Occipital lobe (tissue), 1 donor: ENCODE measurements at regions not wholly inside any gene's neighbourhood (a gene's known extent, or its start where the extent isn't known, plus 50 kb on each side); places are given as distances from the start of the nearest gene placed in this dataset.
"Not testable (repeated sequence)": the region's sequence is repeated elsewhere in the genome, so short reads cannot be mapped to it uniquely, and the experiment has no call there.

Source experiments
- DNase-seq: peaks from one replicate; lab custom pipeline; 2025; lab: John Stamatoyannopoulos, UW

DNA sequence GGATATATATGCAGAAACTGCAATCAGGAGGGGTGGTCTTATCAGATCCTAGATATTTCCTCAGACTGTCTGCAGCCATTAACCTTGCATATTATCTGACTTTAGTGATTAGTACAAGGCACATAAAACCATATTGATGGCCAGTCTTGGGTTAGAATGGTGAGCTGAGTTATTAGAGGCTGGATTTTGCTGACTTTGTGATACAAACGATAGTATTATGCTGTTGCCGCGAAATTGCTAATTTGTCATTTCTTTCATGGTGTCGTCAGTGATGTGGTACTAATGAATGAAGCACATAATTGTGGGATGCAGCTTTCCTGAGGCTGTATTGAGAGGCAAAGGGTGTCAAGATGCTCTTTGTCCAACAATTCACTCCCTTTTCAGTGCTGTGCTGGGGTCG is 172.5 kb downstream of the TEX29 start:
- DNase-seq: no peak

DNA sequence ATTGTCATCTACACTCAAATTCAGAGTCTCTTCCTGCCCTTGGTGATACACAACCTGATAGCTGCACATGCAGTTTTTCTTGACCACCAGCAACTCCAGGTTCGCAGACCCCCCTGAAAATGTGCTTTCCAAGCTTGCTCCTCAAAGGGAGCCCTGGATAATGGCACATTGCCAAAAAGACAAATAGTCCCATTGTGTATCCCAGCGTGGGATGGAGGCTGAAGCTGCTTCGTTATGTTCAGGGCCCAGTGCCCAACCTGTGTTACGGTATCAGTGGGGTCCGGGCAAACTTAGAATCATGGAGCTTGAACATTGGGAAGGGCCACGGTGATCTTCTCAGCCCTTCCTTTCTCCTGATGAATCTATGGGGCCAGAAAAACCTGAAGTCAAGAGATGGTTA is 173.0 kb downstream of the TEX29 start:
- no peak for DNase-seq

DNA sequence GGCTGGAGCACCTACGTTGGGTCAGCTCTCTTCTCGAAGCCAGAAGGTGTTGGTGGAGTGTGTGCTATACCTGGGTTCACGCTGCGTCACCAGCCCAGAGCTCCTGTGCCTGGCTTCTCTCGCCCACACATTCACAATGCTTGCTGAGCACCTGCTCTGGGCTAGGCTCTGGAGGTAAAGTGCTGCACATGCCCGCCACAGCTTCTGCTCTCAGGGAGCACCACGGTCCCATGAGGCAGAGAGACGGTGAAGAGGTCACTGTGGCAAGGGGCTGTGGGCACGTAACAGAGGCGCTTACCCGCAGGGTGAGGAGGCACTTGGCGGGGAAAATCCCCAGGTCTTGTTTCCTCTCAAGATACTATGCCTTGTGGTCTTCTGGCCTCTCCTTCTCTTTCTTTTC is 174.2 kb downstream of the TEX29 start:
- no peak for DNase-seq

DNA sequence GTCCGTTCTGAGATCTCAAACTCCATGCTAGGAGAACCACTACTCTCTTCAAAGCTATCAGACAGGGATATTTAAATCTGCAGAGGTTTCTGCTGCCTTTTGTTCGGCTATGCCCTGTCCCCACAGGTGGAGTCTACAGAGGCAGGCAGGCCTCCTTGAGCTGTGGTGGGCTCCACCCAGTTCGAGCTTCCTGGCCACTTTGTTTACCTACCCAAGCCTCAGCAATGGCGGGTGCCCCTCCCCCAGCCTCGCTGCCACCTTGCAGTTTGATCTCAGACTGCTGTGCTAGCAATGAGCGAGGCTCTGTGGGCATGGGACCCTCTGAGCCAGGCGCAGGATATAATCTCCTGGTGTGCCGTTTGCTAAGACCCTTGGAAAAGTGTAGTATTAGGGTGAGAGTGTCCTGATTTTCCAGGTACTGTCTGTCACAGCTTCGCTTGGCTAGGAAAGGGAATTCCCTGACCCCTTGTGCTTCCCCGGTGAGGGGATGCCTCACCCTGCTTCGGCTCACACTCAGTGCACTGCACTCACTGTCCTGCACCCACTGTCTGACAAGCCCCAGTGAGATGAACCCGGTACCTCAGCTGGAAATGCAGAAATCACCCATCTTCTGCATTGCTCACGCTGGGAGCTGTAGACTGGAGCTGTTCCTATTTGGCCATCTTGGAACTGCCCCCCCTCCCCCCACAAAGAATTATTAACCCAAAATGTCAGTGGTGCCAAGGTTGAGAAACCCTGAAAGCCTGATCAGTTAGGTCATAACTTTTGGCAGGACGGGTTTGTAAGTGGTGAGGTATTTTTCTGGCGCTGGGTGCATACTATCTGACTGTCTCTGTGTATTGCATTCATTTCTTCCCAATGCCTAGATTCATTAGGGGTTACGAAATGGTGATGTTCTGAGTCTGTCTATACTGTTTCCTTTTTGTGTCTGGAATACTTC is 181.4 kb downstream of the TEX29 start:
- not testable (repeated sequence) for DNase-seq

DNA sequence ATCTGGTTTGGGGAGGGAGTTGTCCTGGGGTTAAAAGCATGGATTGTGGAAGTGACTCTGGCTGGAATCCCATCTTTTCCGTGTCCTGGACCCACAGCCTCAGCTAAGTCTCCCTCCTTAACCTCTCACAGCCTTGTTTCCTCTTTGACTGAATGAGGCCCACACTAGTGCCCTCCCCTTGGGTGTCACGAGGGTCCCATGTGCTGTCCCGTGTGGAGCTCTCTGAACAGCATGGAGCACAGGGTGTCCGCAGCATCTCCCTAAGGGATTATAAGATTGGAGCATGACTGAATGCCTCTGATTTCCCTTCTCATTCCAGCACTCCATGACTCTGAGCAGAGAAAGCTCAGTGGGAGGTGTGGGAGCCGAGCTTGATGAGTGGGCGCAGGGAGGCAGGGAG is 182.5 kb downstream of the TEX29 start:
- DNase-seq: no peak

DNA sequence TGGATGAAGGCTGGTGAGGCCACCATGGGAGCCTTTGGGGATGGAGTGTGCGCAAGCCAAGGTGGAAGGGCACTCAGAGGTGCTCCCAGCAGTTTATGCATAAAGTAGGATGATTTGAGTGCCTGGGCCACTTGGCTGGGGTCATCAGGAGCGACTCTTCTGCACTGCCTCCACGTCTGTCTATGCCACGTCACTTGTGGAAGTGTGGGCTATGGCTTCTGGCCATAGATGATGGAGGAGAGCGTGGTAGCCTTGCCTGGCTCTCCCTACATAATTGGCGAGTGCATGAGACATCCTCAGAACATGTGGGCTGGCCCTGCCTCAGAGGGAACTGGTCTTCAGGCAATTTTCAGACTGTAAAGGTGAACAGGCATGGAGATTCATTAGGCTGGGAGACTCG is 182.9 kb downstream of the TEX29 start:
- no peak for DNase-seq

DNA sequence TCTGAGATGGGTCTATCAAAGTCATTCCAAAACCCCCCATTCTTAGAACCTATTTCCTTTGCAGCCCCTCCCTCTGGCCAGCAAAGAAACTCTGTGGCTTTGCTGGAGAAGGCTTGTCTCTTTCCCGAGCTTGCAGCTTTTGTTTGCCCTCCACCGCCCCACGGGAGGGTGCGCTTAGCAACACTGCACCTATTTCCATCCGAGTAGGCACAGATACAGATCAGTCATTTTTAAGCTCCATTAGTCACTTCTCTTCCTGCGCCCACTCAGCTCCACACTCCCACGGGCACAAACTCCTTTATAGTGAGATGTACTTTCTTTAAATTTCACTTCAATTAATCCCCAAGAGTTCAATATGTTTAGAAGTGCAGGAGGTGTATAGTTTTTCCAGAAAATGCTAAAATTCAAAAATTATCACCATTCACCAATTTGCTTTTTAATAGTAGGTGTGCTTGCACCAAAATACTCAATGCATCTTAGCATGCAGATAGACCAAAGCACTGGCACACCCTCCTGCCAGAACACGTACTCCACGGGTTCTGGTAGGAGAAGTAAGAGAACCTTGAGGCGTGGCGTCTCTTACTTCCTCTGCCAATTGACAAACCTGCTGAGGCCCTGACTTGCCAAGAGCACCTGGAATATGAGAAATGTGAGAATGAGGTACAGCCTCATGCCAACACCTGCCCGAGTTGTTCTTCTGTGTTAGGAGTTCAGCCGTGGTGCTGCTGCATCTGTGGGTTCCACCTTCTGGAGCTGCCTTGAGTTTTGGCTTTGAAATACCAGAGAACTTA is 183.7 kb downstream of the TEX29 start:
- DNase-seq: peak; percentile 8

DNA sequence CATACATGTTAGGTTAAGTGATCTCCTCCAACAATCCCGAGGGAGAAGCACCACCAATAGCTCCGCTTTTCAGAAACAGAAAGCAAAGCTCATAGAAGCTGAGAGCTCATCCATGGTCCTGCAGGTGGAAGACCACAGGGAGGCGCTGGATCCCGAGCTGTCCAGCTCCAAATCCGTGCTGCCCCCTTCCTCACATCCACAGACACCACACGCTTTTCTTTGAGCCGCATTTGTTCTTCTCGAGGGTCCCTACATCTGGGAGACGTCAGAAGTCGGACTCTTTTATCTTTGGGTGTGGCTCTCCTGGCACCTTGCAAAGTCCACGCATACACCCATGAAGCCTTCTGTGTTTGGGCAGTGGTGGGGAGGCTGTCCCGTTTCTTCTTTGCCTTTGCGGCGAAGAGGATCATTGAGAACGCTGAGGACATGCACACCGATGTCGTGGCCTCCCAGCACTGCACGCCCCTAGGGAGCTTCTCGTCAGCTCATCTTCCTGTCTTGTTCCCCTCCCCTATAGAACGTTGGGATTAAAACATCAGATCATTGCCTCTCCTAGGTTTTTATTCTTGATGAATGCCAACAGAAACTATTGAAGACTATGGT is 184.8 kb downstream of the TEX29 start:
- DNase-seq: no peak

DNA sequence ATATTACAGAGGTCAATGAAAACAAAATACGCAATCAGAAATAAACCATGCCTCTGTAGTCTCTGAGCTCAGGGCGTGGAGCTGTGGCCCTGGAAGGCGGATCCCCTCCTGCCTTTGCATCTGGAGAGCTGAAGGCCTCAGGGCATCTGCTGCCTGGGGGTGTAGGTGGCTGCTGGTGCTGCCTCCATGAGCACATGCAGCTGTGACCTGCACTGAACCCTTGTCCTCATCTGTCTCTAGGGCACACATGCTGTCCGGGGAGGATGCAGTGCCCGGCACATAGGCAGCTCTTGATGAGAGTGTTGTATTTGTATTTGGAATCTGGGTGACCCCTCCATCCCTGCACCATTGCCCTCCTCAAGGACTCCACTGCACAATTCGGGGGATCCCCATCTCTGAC is 185.7 kb downstream of the TEX29 start:
- no peak for DNase-seq

DNA sequence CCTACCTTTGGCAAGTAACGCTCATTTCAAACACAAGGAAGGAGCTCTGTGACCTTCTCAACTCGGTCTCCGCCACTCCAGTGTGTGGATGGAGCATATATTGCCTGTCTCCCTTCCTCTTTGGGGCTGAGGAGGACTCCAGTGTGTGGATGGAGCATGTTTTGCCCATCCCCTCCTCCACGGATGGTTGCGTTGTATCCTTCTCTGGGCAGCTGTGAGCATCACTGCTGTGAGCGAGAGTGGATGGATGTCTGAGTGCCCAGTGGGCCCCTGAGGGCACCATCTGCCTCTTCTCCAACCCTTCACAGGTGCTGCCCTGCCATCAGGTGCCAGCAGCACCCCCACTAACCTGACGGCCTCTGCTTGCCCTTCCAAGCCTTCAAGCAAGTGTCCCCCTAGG is 186.2 kb downstream of the TEX29 start:
- no peak for DNase-seq

DNA sequence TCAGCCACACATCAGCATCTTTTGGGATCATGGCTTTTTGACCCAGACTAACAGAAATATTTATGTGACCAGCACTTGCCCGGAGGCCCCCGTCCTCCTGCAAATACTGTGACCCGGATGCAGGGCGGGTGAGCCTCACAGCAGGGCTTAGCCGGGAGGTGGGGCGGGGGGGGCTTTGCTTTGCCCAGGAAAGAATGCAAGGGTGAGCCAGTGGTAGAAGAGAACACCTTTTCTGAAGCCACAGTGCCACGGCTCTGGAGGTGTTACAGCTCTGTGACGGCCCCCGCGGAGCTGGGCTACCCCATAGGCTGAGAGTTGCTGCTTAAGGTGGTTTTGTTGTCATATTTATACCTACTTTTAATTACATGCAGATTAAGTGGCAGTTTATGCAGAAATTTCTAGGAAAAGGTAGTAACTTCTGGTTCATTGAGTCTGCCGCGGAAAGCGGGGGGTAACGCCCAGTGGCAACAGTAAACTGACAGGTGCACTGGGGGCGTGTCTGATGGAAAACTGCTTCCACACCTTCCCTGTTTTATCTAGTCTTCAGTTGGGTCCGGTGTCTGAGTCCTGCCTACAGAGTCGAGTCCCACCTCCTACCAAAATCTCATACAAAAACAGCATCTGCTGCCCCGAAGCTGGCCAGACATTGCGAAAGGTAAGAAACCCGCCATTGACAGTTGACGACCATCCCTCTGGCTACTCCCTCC is 187.9 kb downstream of the TEX29 start:
- DNase-seq: no peak

DNA sequence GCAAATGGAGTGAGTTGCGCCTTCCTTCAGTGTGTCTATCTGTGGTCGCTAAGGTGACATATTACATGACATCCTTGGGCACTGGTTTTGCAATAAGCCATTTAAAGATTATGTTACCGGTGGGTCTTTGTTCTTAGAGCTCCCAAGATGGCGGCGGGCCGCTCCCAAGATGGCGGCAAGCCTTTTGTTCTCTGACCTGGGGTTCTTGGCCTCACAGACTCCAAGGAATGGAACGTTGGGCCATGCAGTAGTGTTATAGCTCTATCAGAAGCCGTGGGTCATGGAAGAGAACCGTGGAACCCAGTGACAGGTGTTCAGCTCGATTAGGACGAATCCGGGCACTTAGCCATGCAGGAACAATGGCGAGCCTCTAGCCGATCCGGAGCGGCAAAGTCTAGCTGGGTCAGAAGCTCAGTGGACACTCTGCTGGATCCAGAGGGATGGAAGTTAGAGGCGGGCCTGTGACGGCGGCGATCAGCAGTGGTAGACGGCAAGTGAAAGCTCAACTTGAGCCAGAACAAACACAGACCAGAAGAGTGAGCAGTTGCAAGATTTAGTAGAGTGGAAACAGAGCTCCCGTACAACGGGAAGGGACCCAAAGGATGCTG is 188.6 kb downstream of the TEX29 start:
- DNase-seq: no peak

DNA sequence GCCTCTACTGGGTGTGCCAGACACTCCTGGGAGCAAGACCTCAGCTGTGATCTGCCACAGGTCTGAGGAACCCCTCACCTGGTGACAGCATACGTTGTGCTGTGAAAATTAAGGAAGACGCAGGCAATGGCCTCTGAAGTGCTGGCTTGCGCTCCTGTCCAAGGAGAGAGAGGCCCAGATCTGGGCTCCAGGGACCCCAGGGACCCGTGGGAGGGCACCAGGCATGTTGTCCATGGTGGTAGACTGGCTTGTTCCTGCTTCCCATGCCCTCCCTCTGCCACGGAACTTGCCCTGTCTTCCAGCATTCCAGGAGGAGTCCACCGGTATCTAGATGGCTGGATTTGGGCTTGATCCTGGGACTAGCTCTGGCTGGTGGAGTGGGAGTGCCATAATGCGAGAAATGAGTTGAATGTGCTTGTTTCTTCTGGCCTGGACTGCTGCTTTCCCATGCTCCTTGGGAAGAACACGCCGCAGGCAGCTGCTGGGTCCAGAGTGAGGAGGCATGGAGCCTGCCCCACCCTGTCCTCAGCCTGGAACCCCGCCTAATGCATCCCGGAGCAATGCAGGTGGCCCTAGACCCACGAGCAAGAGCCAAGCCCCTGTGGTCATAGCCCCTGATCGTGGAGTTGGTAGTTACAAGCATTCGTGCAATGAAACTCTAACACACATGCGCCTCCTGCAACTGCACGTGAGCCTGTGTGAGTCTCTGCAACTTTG is 190.2 kb downstream of the TEX29 start:
- DNase-seq: no peak

DNA sequence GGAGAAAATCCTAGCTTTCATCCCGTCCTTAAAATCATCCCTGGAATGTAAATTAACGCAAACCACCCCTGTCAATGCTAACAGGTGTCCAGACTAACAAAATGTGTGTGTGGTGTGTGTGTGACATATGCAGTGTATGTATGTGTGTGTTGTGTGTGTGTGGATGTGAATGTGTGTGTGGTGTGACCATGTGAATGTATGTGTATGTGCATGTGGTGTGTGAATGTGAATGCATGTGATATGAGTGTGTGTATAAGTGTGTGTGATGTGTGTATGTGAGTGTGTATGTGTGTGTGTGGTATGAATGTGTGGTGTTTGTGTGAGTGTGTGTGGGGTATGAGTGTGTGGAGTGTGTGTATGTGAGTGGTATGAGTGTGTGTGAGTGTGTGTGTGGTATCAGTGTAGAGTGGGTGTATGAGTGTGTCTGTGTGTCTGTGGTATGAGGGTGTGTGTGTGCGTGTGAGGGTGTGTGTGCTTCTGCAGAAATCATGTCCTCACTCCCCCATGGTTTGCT is 190.8 kb downstream of the TEX29 start:
- no peak for DNase-seq

DNA sequence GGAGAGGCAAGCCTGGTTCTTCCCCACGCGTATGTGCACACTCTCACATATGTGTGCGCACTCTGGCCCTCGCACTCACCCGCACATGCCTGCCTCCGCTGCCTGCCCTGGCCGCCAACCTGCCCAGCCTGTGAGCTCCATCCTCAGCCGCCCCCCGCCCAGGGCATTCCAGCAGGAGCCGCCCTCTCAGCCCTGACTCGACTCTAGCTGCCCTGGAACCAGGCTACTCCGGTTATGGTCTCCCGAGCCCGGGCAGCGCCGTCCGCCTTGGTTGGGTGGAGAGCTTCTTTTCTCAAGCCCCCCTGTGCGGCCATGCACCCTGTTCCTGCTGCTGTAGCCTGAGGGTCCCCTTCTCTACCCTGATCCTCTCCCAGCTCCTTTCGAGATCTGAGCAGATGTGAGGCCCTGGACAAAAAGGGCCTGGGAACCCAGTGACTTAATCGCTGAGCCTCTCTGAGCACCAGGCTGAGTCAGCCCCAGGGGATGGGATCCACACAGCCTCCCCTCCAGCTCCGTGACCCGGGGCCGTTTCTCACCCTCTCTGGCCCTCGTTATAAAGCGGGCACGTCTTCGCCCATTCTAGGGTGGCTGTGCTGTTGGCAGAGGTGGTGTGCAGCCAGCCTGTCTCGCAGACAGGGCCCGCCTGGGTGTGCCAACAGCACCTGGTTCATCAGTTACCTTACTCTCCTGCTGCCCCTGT is 191.5 kb downstream of the TEX29 start:
- no peak for DNase-seq

DNA sequence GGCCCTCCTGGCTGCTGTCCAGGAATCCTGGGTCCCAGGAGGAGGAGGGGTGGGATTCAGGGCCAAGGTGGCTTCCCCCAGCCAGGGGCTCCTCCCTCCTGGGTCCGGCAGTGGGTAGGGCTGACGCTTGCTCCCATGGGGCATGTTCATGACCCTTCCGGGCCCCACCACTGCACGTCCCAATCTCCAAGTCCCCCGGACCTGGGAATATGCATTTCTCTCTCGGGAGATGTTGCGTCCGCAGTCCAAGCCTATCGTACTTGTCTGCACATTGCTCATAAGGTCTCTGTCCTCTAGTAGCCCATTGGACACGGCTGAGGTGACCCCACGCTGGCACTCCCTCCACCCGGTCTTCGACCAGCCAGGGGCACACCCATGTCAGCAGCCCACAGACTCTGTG is 192.3 kb downstream of the TEX29 start:
- DNase-seq: no peak

DNA sequence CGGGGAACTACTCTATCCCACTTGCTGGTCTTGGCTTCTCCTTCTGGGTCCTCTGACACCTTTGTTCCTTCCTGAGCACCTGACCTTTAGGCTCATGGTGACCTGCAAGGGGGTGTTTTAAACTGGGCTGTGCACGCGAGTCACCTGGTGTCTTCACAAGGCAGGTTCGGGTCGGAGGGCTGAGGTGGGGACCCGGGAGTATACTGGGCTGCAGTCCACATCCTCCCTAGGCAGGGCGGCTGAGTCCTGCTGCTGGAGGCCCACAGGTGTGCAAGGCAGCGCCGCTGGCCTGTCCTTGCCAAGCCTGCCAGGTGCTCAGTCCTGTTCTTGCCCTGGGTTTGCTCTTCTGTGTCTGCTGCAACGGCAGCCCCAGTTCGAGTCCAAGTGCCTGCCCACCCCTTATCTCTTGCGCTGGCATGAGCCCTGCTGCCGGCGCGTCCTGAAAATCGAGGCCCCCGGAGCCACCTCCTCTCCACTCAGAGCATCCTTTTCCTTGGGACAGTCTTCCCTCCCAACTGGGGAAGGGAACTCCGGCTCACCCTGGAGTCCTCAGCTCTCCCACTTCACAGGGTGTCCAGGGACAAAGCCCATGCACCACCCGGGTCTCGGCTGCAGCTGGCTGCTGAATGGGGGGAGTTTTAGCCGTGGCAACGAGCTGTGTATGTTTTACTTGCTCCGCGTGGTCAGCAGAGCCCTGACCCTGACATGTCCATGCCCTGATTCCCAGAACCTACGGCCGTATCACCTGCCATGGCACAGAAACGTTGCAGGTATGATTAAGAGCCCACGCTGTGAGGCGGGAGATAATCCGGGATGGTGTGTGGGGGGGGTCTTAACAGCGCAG is 193.5 kb downstream of the TEX29 start:
- no peak for DNase-seq

DNA sequence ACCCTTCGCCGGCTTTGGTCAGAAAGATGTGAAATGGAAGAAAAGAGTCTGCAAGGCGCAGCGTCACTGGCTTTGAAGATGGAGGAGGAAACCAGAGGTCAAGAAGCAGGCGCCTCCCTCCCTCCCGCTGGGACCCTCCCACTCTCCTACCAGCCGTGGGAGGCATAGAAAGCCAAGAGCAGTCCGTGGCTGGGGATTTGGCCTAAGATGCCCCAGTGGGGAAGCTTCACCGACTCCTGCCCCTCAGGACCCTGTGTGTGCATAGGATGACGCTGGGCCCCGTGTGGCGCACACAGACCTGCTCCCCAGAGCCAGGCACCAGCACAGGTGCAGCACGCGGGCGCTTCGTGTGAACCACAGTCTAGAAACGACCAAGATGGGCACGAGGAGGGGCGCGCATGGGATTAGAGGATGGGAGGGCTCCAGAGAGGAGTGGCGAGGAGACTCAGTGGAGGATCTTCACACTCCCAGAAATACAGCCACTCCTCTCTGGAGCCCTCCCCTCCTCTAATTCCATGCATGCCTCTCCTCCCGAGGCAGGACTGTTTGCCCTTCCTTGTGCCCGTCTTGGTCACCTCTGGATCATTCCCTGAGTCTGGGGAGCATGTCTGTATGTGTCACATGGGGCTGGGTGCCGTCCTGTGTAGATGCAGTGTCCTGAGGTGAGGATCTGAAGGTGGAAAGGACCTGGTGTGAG is 194.3 kb downstream of the TEX29 start:
- DNase-seq: no peak
